NOMO-1 (cell line): ENCODE measurements at regions not wholly inside any gene's neighbourhood (a gene's known extent, or its start where the extent isn't known, plus 50 kb on each side); places are given as distances from the start of the nearest gene placed in this dataset.

ENCODE experiments used
- DNase-seq, 2 experiments: peaks; one replicate each; lab custom pipeline; 2025; ENCODE audit not compliant: unreplicated experiment in 2 of 2; lab: John Stamatoyannopoulos, UW

GRCh38 chr17:83144421-83145357, 65.3 kb downstream of the METRNL start:
- DNase-seq, result no peak

- no peak for DNase-seq
These were observed 65.9 kb downstream of the METRNL start for GRCh38 chr17:83145358-83145738.

- no peak for DNase-seq
These were observed 66.4 kb downstream of the METRNL start for GRCh38 chr17:83145831-83146230.

- DNase-seq, result no peak
These were observed 66.9 kb downstream of the METRNL start for GRCh38 chr17:83146347-83146746.

- peak in 1 of 2 experiments; percentile 29 for DNase-seq
These were observed 67.9 kb downstream of the METRNL start for GRCh38 chr17:83147280-83147679.

GRCh38 chr17:83148317-83149028, 69.1 kb downstream of the METRNL start:
- no peak for DNase-seq

- no peak for DNase-seq
These were observed 69.8 kb downstream of the METRNL start for GRCh38 chr17:83149029-83149725.

- no peak for DNase-seq
These were observed 70.4 kb downstream of the METRNL start for GRCh38 chr17:83149761-83150251.

GRCh38 chr17:83150369-83151055, 71.1 kb downstream of the METRNL start:
- no peak for DNase-seq

- DNase-seq, result no peak
These were observed 71.6 kb downstream of the METRNL start for GRCh38 chr17:83151056-83151441.

GRCh38 chr17:83151442-83152226, 72.2 kb downstream of the METRNL start:
- DNase-seq, result no peak

- DNase-seq, result no peak
These were observed 72.9 kb downstream of the METRNL start for GRCh38 chr17:83152227-83152744.

- DNase-seq, result peak; percentile 81 to 83
These were observed 73.6 kb downstream of the METRNL start for GRCh38 chr17:83152745-83153611.

GRCh38 chr17:83153681-83154310, 74.4 kb downstream of the METRNL start:
- no peak for DNase-seq

GRCh38 chr17:83154311-83155127, 75.1 kb downstream of the METRNL start:
- DNase-seq, result no peak

GRCh38 chr17:83155128-83156121, 76.0 kb downstream of the METRNL start:
- no peak for DNase-seq
